LNCAP (cell line): ENCODE measurements at regions not wholly inside any gene's neighbourhood (a gene's known extent, or its start where the extent isn't known, plus 50 kb on each side); places are given as distances from the start of the nearest gene placed in this dataset.

Experiments
- TF ChIP-seq, protein P1 (sequence below): fragments of 450-650 bp; IDR thresholded peaks from 2 replicates; pipeline ENCODE4 v1.5.1; 2017; ENCODE audit warnings: mild to moderate bottlenecking

DNA sequence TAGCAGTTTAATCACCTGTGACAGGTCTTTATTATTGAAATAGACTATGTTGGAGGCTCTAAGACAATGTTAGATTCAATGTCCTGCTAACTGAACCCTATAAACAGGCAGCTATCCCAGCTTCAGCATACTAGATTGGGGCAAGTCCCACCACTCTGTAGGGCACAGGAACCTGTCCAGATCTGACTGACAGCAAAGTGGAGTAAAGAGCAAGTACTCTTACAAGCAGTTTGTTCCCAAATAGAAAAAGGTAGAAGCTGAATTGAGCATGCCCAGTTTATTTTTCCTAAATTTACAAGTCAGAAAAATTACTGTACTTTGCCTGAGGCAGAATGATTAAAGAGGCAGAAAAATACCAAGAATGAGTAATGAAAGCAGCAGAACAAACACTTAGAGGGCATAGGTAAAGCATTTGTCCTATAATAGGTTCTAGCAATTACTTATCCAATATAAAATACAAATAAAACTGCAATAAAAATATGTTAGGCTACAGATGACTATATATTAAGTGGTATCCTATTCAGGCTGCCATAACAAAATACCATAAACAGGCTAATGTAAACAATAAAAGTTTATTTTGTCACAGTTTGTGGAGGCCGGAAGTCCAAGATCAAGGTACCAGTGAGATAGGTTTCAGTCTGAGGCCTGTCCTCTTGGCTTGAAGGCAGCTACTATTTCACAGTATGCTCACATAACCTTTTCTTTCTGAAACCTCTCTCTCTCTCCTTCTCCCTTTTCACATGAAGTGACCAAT, 868.2 kb downstream of the C12orf50 start:
- TF ChIP-seq, protein P1, sequence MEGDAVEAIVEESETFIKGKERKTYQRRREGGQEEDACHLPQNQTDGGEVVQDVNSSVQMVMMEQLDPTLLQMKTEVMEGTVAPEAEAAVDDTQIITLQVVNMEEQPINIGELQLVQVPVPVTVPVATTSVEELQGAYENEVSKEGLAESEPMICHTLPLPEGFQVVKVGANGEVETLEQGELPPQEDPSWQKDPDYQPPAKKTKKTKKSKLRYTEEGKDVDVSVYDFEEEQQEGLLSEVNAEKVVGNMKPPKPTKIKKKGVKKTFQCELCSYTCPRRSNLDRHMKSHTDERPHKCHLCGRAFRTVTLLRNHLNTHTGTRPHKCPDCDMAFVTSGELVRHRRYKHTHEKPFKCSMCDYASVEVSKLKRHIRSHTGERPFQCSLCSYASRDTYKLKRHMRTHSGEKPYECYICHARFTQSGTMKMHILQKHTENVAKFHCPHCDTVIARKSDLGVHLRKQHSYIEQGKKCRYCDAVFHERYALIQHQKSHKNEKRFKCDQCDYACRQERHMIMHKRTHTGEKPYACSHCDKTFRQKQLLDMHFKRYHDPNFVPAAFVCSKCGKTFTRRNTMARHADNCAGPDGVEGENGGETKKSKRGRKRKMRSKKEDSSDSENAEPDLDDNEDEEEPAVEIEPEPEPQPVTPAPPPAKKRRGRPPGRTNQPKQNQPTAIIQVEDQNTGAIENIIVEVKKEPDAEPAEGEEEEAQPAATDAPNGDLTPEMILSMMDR, result no peak

DNA sequence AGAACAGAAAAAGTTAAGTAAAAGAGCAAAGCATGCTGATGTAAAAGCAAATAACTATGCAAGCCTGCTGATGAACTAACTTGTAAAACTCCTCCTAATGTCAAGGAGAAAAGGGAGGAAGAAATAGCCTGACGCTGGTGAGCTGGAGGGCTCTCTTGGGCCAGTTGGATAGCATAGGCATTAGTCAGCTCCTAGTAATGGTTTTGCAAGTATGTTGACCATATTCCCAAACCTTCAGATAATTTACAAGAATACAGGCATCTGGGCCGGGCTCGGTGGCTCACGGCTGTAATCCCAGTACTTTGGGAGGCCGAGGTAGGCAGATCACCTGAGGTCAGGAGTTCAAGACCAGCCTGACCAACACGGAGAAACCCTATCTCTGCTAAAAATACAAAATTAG, 871.4 kb downstream of the C12orf50 start:
- TF ChIP-seq, protein P1, result no peak

DNA sequence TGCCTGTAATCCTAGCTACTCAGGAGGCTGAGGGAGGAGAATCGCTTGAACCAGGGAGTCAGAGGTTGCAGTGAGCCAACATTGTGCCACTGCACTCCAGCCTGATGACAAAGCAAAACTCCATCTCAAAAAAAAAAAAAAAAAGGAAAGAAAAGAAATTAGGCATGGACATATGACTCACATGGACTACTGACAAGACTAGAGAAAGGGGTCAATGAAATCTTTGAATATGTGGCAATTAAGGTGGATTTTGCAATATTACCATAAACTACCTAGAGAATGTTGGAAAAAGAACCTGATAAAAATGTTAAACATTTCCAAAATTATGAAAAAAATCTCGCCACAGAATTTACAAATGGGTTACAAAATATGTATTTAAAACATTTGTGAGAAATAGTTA, 873.6 kb downstream of the C12orf50 start:
- TF ChIP-seq, protein P1, result no peak

DNA sequence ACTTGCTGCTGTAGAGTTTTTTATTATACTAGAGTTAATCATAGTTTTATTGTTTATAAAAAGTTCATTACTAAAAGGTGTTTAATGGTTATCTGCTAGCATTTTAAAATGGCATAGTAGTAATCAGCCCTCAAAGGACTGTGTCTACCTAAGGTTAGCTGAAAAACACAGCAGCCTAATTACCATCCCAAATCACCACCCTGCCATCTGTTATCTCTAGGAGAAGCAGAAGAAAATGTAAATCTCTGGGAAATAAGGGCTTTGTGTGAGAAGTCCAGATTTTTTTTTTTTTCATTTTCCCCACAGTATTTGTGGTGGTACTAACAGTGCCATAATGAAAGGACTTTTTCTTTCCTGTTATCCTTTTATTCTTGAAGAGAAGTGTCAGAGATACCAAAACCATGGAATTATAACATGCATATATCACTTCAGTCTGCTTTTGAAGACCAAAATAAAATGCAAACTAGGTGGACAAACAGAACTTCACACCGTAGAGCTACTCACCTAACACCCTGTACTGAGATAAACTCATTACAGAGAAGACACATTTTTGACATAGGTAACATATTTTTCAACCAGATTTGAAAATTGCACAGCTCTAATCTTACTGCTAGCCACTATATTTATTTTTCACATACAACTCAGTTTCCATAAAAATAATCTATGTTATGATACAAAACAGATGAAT, 876.2 kb downstream of the C12orf50 start:
- TF ChIP-seq, protein P1, result no peak

DNA sequence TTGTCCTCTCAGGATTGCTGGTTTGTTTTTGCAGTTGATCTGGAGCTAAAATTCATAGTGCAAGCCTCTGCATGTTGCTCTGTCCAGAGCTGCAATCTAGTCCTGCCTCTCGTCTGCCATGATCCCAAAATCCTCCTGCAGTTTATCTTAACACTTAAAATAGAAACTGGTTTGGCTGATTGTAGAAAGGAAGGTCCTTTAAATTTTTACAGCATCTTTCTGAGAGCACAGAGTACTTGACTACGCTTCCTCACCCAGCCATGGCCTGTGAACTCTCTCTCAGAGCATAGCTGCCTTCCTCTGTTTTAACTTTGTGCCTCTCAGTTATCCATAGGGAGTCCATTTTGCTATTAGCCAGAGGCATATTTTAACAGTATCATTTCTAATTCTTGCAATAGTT, 877.1 kb downstream of the C12orf50 start:
- TF ChIP-seq, protein P1, result no peak

DNA sequence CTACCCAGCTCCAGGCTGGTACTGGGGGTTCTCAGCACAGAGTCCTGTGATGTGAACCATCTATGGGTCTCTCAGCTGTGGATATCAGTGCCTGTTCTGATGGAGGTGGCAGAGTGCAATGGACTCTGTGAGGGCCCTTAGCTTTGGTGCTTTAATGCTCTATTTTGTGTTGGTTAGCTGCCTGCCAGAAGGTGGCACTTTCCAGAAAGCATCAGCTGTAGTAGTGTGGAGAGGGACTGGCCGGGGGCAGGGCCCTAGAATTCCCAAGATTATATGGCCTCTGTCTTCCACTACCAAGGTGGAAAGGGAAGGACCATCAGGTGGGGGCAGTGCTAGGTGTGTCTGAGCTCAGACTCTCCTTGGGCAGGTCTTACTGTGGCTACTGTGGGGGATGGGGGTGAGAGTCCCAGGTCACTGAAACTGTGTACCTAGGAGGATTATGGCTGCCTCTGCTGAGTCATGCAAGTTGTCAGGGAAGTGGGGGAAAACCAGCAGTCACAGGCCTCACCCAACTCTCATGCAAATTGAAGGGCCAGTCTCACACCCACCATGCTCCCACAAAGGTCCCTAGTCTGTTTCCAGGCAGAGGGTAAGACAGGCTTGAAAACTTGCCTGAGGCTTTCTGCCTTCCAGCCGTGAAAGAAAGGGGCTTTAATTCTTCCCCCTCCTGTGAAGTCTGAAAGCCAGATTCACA, 878.1 kb downstream of the C12orf50 start:
- TF ChIP-seq, protein P1, result no peak

DNA sequence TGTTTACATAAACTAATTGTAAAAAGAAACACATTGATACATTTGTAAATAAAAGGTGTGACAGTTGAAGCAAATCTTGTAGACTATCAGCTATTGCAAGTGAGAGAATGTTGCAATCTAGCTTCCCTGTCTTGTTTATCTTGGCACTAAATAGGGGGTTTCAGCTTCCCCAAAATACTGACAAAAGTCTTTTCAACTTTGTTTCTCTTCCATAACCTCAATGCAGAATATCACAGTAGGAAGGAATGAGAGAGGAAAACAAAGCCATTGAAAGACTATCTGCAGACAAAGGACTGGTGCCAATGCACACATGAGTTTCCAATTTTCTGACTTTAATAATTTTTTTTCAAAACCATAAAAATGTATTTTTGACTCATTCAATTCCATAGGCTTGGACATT, 886.2 kb upstream of the MGAT4C start:
- TF ChIP-seq, protein P1, result no peak
